Gastrocnemius medialis (tissue), 4 donors: ENCODE measurements at regions not wholly inside any gene's neighbourhood (a gene's known extent, or its start where the extent isn't known, plus 50 kb on each side); places are given as distances from the start of the nearest gene placed in this dataset.

Source experiments
- POLR2A ChIP-seq, 2 donors: fragments of 450-650 bp; IDR thresholded peaks; one replicate each; pipeline ENCODE4 v1.6.1; 2017; ENCODE audit warnings: antibody characterized with exemption in 2 of 2, mild to moderate bottlenecking in 2 of 2, moderate library complexity in 2 of 2
- TF ChIP-seq, protein P1 (sequence below), 5 experiments: fragments of 450-650 bp in 3 of 5; fragments of 200-600 bp in 2 of 5; sonication (generic) in 2 of 5; IDR thresholded peaks in 4 of 5; conservative IDR thresholded peaks in 1 of 5; 1 replicate in 4 of 5; 2 replicates in 1 of 5; pipeline ENCODE4 v1.5.1; 2016 to 2019; ENCODE audit warnings: antibody characterized with exemption in 5 of 5, mild to moderate bottlenecking in 3 of 5, moderate library complexity in 3 of 5

DNA sequence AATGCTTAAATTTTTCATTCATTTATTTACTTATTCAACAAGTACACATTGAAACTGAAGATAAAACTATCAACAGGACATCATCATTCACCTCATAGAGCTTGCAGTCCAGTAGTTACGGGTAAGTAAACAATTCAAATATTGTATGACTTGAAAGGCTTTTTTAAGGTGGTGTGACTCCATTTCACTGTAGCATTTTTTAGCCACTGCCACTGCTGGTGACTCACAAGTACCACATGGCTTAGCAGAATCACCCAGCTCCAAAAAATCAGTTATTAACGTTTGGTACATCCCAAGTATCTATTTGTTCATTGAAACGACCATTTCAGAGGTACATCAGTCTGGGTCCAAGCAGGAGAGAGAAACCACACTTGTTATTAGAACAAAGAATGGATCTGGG is 427.9 kb upstream of the DDI1 start:
- TF ChIP-seq, protein P1, sequence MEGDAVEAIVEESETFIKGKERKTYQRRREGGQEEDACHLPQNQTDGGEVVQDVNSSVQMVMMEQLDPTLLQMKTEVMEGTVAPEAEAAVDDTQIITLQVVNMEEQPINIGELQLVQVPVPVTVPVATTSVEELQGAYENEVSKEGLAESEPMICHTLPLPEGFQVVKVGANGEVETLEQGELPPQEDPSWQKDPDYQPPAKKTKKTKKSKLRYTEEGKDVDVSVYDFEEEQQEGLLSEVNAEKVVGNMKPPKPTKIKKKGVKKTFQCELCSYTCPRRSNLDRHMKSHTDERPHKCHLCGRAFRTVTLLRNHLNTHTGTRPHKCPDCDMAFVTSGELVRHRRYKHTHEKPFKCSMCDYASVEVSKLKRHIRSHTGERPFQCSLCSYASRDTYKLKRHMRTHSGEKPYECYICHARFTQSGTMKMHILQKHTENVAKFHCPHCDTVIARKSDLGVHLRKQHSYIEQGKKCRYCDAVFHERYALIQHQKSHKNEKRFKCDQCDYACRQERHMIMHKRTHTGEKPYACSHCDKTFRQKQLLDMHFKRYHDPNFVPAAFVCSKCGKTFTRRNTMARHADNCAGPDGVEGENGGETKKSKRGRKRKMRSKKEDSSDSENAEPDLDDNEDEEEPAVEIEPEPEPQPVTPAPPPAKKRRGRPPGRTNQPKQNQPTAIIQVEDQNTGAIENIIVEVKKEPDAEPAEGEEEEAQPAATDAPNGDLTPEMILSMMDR (IDR thresholded peaks at IDR 0.05 in 4 of 5, conservative IDR thresholded peaks at IDR 0.05 in 1 of 5) = no peak
- no peak for TF ChIP-seq POLR2A (IDR thresholded peaks at IDR 0.05)
